HepG2 (cell line): ENCODE measurements at regions not wholly inside any gene's neighbourhood (a gene's known extent, or its start where the extent isn't known, plus 50 kb on each side); places are given as distances from the start of the nearest gene placed in this dataset.

Experiments
- ATAC-seq: fragments of 200-7000 bp; cut with Tn5 transposase; 3 replicates; pipeline ENCODE4 v1.9.1; 2020; ENCODE audit warnings: mild to moderate bottlenecking, moderate library complexity
- BruUV-seq: library from RNA; stranded (reverse); fragments of 400-500 nt; replicated peaks from 2 replicates; lab custom pipeline; 2021; lab: Mats Ljungman, UMichigan
- CTCF ChIA-PET: fragments of 300-600 bp; formaldehyde crosslinking; extraction: SDS; loops from one replicate; lab custom pipeline; 2021; ENCODE audit warnings: low total read pairs, inconsistent platforms, low intra/inter-chr PET ratio; lab: Yijun Ruan, JAX
- POLR2A ChIA-PET: fragments of 350-600 bp; sonication (Branson Sonifier 250); formaldehyde crosslinking; loops from one replicate; lab custom pipeline; 2020; ENCODE audit warnings: antibody characterized with exemption, inconsistent platforms; lab: Yijun Ruan, JAX
- DNase-seq: peaks from one replicate; pipeline ENCODE4 v3.0.0-alpha.2; 2015; ENCODE audit warnings: low spot score
- FAIRE-seq: peaks from 3 replicates; lab custom pipeline; 2011; peaks lifted over from hg19 to GRCh38; lab: Jason Lieb, UNC
- H2AFZ ChIP-seq: one replicate; pipeline ENCODE4 v1.6.1; 2011; ENCODE audit warnings: low read length, inconsistent platforms
- H3K27ac ChIP-seq: fragments of 300-600 bp; 3 replicates; pipeline ENCODE4 v1.8.0; 2011; ENCODE audit warnings: mixed run types, mild to moderate bottlenecking, mixed read lengths, low read length, inconsistent platforms; ENCODE audit not compliant: insufficient read depth; ENCODE audit errors: extremely low read length
- H3K27me3 ChIP-seq, 2 experiments: fragments of 200-600 bp in 1 of 2; 2 replicates in 1 of 2; 3 replicates in 1 of 2; pipeline versions ENCODE4 v1.6.0 to v1.8.0; 2011; ENCODE audit warnings: low read length in 2 of 2, mild to moderate bottlenecking in 2 of 2, moderate library complexity in 2 of 2, inconsistent platforms in 1 of 2; ENCODE audit not compliant: insufficient read depth in 2 of 2, control insufficient read depth in 1 of 2
- H3K36me3 ChIP-seq, 2 experiments: fragments of 200-600 bp in 1 of 2; replicated peaks in 1 of 2; 2 replicates in 1 of 2; 3 replicates in 1 of 2; pipeline versions ENCODE4 v1.5.1 to v1.8.0; 2011; ENCODE audit warnings: low read length in 2 of 2, inconsistent platforms in 1 of 2; ENCODE audit not compliant: insufficient read depth in 2 of 2, control insufficient read depth in 1 of 2
- H3K4me1 ChIP-seq: 2 replicates; pipeline ENCODE4 v1.5.1; 2012; ENCODE audit warnings: low read length, inconsistent platforms; ENCODE audit not compliant: insufficient read depth
- H3K4me2 ChIP-seq: 2 replicates; pipeline ENCODE4 v1.6.0; 2011; ENCODE audit warnings: low read depth, low read length, inconsistent platforms
- H3K4me3 ChIP-seq, 3 experiments: fragments of 200-600 bp in 1 of 3; sonication (generic), shearing (Covaris generic) in 1 of 3; replicated peaks in 1 of 3; 2 replicates each; pipeline ENCODE4 v1.5.1; 2011 to 2016; ENCODE audit warnings: low read length in 3 of 3, inconsistent platforms in 2 of 3, low read depth in 2 of 3, mild to moderate bottlenecking in 2 of 3, control low read depth in 1 of 3, mixed read lengths in 1 of 3; ENCODE audit not compliant: insufficient read depth in 1 of 3
- H3K79me2 ChIP-seq: one replicate; pipeline ENCODE4 v1.6.1; 2011; ENCODE audit warnings: low read length, inconsistent platforms; ENCODE audit not compliant: insufficient read depth
- H3K9ac ChIP-seq: 2 replicates; pipeline ENCODE4 v1.6.0; 2011; ENCODE audit warnings: mild to moderate bottlenecking, low read depth, low read length, inconsistent platforms; ENCODE audit not compliant: insufficient read depth
- H3K9me3 ChIP-seq: 2 replicates; pipeline ENCODE4 v1.5.1; 2012; ENCODE audit warnings: mild to moderate bottlenecking, low read length
- H4K20me1 ChIP-seq: 2 replicates; pipeline ENCODE4 v1.6.0; 2011; ENCODE audit warnings: inconsistent platforms, mild to moderate bottlenecking, low read length, moderate library complexity; ENCODE audit not compliant: insufficient read depth
- AHDC1 ChIP-seq: sonication (generic); formaldehyde crosslinking; IDR thresholded peaks from 2 replicates; pipeline ENCODE4 v1.5.1; 2020; ENCODE audit warnings: mild to moderate bottlenecking, missing genetic modification reagents, borderline replicate concordance
- CREM ChIP-seq, 2 experiments: sonication (generic) in 1 of 2; formaldehyde crosslinking in 1 of 2; IDR thresholded peaks; 2 replicates each; pipeline versions ENCODE4 v1.4.0 to v1.6.1; 2016 to 2020; ENCODE audit warnings: antibody characterized with exemption in 1 of 2, mild to moderate bottlenecking in 1 of 2, missing genetic modification reagents in 1 of 2
- DPF2 ChIP-seq: sonication (generic); formaldehyde crosslinking; IDR thresholded peaks from 2 replicates; pipeline ENCODE4 v1.4.0; 2020; ENCODE audit warnings: mild to moderate bottlenecking, low read depth, missing genetic modification reagents, borderline replicate concordance
- FOXO1 ChIP-seq: sonication (generic); formaldehyde crosslinking; IDR thresholded peaks from 2 replicates; pipeline ENCODE4 v1.4.0; 2020; ENCODE audit warnings: missing genetic modification reagents
- GATA4 ChIP-seq: sonication (generic); IDR thresholded peaks from 2 replicates; pipeline ENCODE4 v1.6.1; 2016; ENCODE audit warnings: antibody characterized with exemption, low read depth, borderline replicate concordance
- KMT2B ChIP-seq: IDR thresholded peaks from 2 replicates; pipeline ENCODE4 v1.6.1; 2016; ENCODE audit warnings: missing genetic modification reagents, missing compliant biosample characterization
- MTF1 ChIP-seq: sonication (generic); formaldehyde crosslinking; IDR thresholded peaks from 2 replicates; pipeline ENCODE4 v1.5.0; 2020; ENCODE audit warnings: missing genetic modification reagents
- PBX2 ChIP-seq: IDR thresholded peaks from 2 replicates; pipeline ENCODE4 v1.6.1; 2016; ENCODE audit warnings: control low read depth
- SKI ChIP-seq: fragments of 450-650 bp; IDR thresholded peaks from one replicate; pipeline ENCODE4 v1.6.1; 2018; ENCODE audit warnings: mild to moderate bottlenecking; ENCODE audit not compliant: partially characterized antibody
- SOX13 ChIP-seq, 3 experiments: fragments of 450-650 bp in 1 of 3; sonication (generic) in 1 of 3; formaldehyde crosslinking in 1 of 3; IDR thresholded peaks in 2 of 3; conservative IDR thresholded peaks in 1 of 3; 2 replicates each; pipeline versions ENCODE4 v1.5.0 to v1.6.1; 2016 to 2020; ENCODE audit warnings: antibody characterized with exemption in 1 of 3, mild to moderate bottlenecking in 1 of 3, missing compliant biosample characterization in 1 of 3, missing genetic modification reagents in 1 of 3, moderate library complexity in 1 of 3
- THAP8 ChIP-seq: sonication (generic); formaldehyde crosslinking; IDR thresholded peaks from 2 replicates; pipeline ENCODE4 v1.5.1; 2020; ENCODE audit warnings: missing genetic modification reagents, mild to moderate bottlenecking, borderline replicate concordance
- ZFP91 ChIP-seq: sonication (generic); formaldehyde crosslinking; IDR thresholded peaks from 2 replicates; pipeline ENCODE4 v1.9.0; 2022; ENCODE audit warnings: missing genetic modification reagents, mild to moderate bottlenecking, borderline replicate concordance
- ZUFSP ChIP-seq: sonication (generic); formaldehyde crosslinking; IDR thresholded peaks from 2 replicates; pipeline ENCODE4 v1.9.0; 2021; ENCODE audit warnings: missing genetic modification reagents, mild to moderate bottlenecking, borderline replicate concordance
- WGBS: methylation state at CpG from one replicate; pipeline ENCODE4 v1.1.6; 2017; ENCODE audit warnings: low lambda C conversion rate; 5-methylcytosine and 5-hydroxymethylcytosine counted together
- in situ Hi-C: cut with HindIII; loops from 2 replicates; pipeline ENCODE4 v1.10.0; 2017; ENCODE audit warnings: low pct_unique_long_range_greater_than_20kb; ENCODE audit not compliant: extremely low pct_ligation_motif_present
- intact Hi-C: fragments of 100-400 bp; cut with micrococcal nuclease; formaldehyde crosslinking; loops from one replicate; pipeline ENCODE4 v1.10.0; 2022; ENCODE audit not compliant: unreplicated experiment

- TF ChIP-seq PBX2 (CRISPR knock-in tag) (no peak), MTF1 (CRISPR knock-in tag) (no peak), SOX13 (IDR thresholded peaks at IDR 0.05) (no peak), SOX13 (CRISPR knock-in tag; conservative IDR thresholded peaks at IDR 0.05 in 1 of 2, IDR thresholded peaks at IDR 0.05 in 1 of 2) (no peak), GATA4 (no peak), ZFP91 (CRISPR knock-in tag) (no peak), KMT2B (no peak), SKI (no peak), DPF2 (CRISPR knock-in tag) (no peak), ZUFSP (CRISPR knock-in tag) (no peak), AHDC1 (CRISPR knock-in tag) (no peak), FOXO1 (no peak), CREM (IDR thresholded peaks at IDR 0.05) (no peak), CREM (CRISPR knock-in tag; IDR thresholded peaks at IDR 0.05) (no peak), THAP8 (no peak)
- TF ChIP-seq, all 625 proteins: peak for 0
- Histone ChIP-seq H3K27ac (no peak overlapping the region), H3K36me3 (no peaks in the 10 kb centered on the region), H3K4me2 (no peak overlapping the region), H3K9ac (no peak overlapping the region), H3K4me3 (no peak overlapping the region), H3K27me3 (no peaks in the 10 kb centered on the region), H2AFZ (no peak overlapping the region), H3K4me1 (peaks cover 18% of the 10 kb centered on the region), H4K20me1 (no peaks in the 10 kb centered on the region), H3K9me3 (no peaks in the 10 kb centered on the region; the same call in 1 of the 2 replicates), H3K79me2 (no peaks in the 10 kb centered on the region)
- no peak for DNase-seq
- CTCF ChIA-PET: no interaction called here
- ATAC-seq: no peak
- POLR2A ChIA-PET: no interaction called here
- in situ Hi-C loops: no loop called here
- BruUV-seq: no TSS peak
- no peak for FAIRE-seq
- 54% methylated on average over 1 of the region's 1 CpG for WGBS
- intact Hi-C loops: no loop called here
These were observed 363.5 kb upstream of the NECTIN3 start for GRCh38 chr3:110708156-110708555.
